Mammary epithelial cell (primary cell): ENCODE measurements at regions not wholly inside any gene's neighbourhood (a gene's known extent, or its start where the extent isn't known, plus 50 kb on each side); places are given as distances from the start of the nearest gene placed in this dataset.

ENCODE experiments used
- CTCF ChIP-seq, 2 donors: IDR thresholded peaks in 1 of 2; conservative IDR thresholded peaks in 1 of 2; 2 replicates each; pipeline ENCODE4 v1.5.1; 2011 to 2012; ENCODE audit warnings: inconsistent platforms in 2 of 2, low read length in 2 of 2, mild to moderate bottlenecking in 2 of 2, control low read depth in 1 of 2, low read depth in 1 of 2; ENCODE audit not compliant: insufficient read depth in 1 of 2; ENCODE audit errors: extremely low read depth in 1 of 2
- EZH2 ChIP-seq: IDR thresholded peaks from 2 replicates; pipeline ENCODE4 v1.6.1; 2012; ENCODE audit warnings: low read length, inconsistent platforms, borderline replicate concordance

- TF ChIP-seq CTCF (conservative IDR thresholded peaks at IDR 0.05 in 1 of 2, IDR thresholded peaks at IDR 0.05 in 1 of 2; ENCODE audit: extremely low read depth in 1 of 2, insufficient read depth in 1 of 2, low read depth in 1 of 2, low read length in 2 of 2) (no peak), EZH2 (no peak)
Observed at GRCh38 chr1:60430375-60430774, 356.8 kb upstream of the C1orf87 start.
